K562 (cell line): ENCODE measurements at regions not wholly inside any gene's neighbourhood (a gene's known extent, or its start where the extent isn't known, plus 50 kb on each side); places are given as distances from the start of the nearest gene placed in this dataset.
A peak's percentile ranks its signal among the peaks of the same experiment; 100 is the strongest.

ENCODE experiments used
- CAMTA2 ChIP-seq: fragments of 250-450 bp; sonication (Bioruptor Pico); conservative IDR thresholded peaks from 2 replicates; pipeline ENCODE4 v1.5.1; 2022
- CCNT2 ChIP-seq: IDR thresholded peaks from 2 replicates; pipeline ENCODE4 v1.6.1; 2011; ENCODE audit warnings: borderline replicate concordance, low read depth, mild to moderate bottlenecking, moderate library complexity, mixed read lengths, low read length; ENCODE audit not compliant: insufficient read length; ENCODE audit errors: extremely low read depth
- CEBPG ChIP-seq, 3 experiments: fragments of 200-800 bp in 1 of 3; sonication (Bioruptor generic) in 1 of 3; sonication (generic) in 1 of 3; formaldehyde crosslinking in 1 of 3; IDR thresholded peaks in 2 of 3; conservative IDR thresholded peaks in 1 of 3; 2 replicates each; pipeline versions ENCODE4 v1.6.1 to v1.8.0; 2016 to 2022; ENCODE audit warnings: missing compliant biosample characterization in 2 of 3, missing genetic modification characterization in 2 of 3, mild to moderate bottlenecking in 1 of 3, missing genetic modification reagents in 1 of 3
- CREB1 ChIP-seq, 2 experiments: sonication (generic) in 1 of 2; formaldehyde crosslinking in 1 of 2; IDR thresholded peaks; 2 replicates each; pipeline versions ENCODE4 v1.6.1 to v1.8.0; 2012 to 2022; ENCODE audit warnings: inconsistent platforms in 1 of 2, mild to moderate bottlenecking in 1 of 2, missing genetic modification reagents in 1 of 2, moderate library complexity in 1 of 2
- ELF2 ChIP-seq: fragments of 250-450 bp; sonication (Bioruptor Pico); IDR thresholded peaks from 2 replicates; pipeline ENCODE4 v1.5.0; 2021; ENCODE audit warnings: mild to moderate bottlenecking
- FIP1L1 ChIP-seq: fragments of 200-400 bp; formaldehyde crosslinking; IDR thresholded peaks from 2 replicates; pipeline ENCODE4 v1.6.1; 2018; ENCODE audit warnings: mild to moderate bottlenecking, low read depth, low read length; ENCODE audit not compliant: poor library complexity, severe bottlenecking
- FOSL1 ChIP-seq: fragments of 200-800 bp; sonication (Bioruptor generic); conservative IDR thresholded peaks from 2 replicates; pipeline ENCODE4 v1.6.1; 2016; ENCODE audit warnings: missing genetic modification characterization, missing compliant biosample characterization
- GABPB2 ChIP-seq: fragments of 250-450 bp; sonication (Bioruptor Pico); conservative IDR thresholded peaks from 2 replicates; pipeline ENCODE4 v1.5.1; 2021; ENCODE audit warnings: mild to moderate bottlenecking
- JUND ChIP-seq, 2 experiments: IDR thresholded peaks; 2 replicates in 1 of 2; 3 replicates in 1 of 2; pipeline ENCODE4 v1.6.1; 2011; ENCODE audit warnings: borderline replicate concordance in 2 of 2, low read depth in 2 of 2, low read length in 2 of 2, improper control_type of control experiment in 1 of 2, missing biosample characterization in 1 of 2, missing genetic modification characterization in 1 of 2, missing genetic modification reagents in 1 of 2
- NCOR1 ChIP-seq: fragments of 450-650 bp; IDR thresholded peaks from 2 replicates; pipeline ENCODE4 v1.6.1; 2016; ENCODE audit warnings: mild to moderate bottlenecking, moderate library complexity
- SMAD2 ChIP-seq: fragments of 150-350 bp; IDR thresholded peaks from 2 replicates; pipeline ENCODE4 v1.6.1; 2014; ENCODE audit warnings: low read depth, mild to moderate bottlenecking, low read length
- TOE1 ChIP-seq, 2 experiments: fragments of 450-650 bp in 1 of 2; sonication (generic) in 1 of 2; formaldehyde crosslinking in 1 of 2; IDR thresholded peaks; 2 replicates each; pipeline versions ENCODE4 v1.7.1 to v1.8.0; 2016 to 2022; ENCODE audit warnings: borderline replicate concordance in 2 of 2, mild to moderate bottlenecking in 2 of 2, antibody characterized with exemption in 1 of 2, inconsistent platforms in 1 of 2, low read depth in 1 of 2, missing genetic modification reagents in 1 of 2, moderate library complexity in 1 of 2
- ZNF212 ChIP-seq: fragments of 450-650 bp; formaldehyde crosslinking; IDR thresholded peaks from 2 replicates; pipeline ENCODE4 v1.4.0; 2020; ENCODE audit warnings: mild to moderate bottlenecking
- TF ChIP-seq, protein P1 (sequence below), 2 experiments: fragments of 450-650 bp in 1 of 2; sonication (generic) in 1 of 2; formaldehyde crosslinking in 1 of 2; IDR thresholded peaks in 1 of 2; conservative IDR thresholded peaks in 1 of 2; 2 replicates each; pipeline versions ENCODE4 v1.6.1 to v1.8.1; 2016 to 2023; ENCODE audit warnings: mild to moderate bottlenecking in 2 of 2, moderate library complexity in 2 of 2, inconsistent platforms in 1 of 2, missing genetic modification reagents in 1 of 2
- TF ChIP-seq, protein P2 (sequence below): fragments of 450-650 bp; IDR thresholded peaks from 2 replicates; pipeline ENCODE4 v1.6.1; 2018; ENCODE audit warnings: mild to moderate bottlenecking, low read depth; ENCODE audit not compliant: partially characterized antibody
- TF ChIP-seq, protein P3 (sequence below): sonication (generic); formaldehyde crosslinking; IDR thresholded peaks from 2 replicates; pipeline ENCODE4 v1.8.0; 2022; ENCODE audit warnings: mild to moderate bottlenecking, missing genetic modification reagents
- TF ChIP-seq, protein P4 (sequence below): IDR thresholded peaks from 2 replicates; pipeline ENCODE4 v1.6.1; 2016; ENCODE audit warnings: missing genetic modification characterization, missing compliant biosample characterization
- TF ChIP-seq, protein P5 (sequence below), 3 experiments: fragments of 200-800 bp in 1 of 3; sonication (Bioruptor generic) in 1 of 3; sonication (generic) in 1 of 3; formaldehyde crosslinking in 1 of 3; IDR thresholded peaks; 2 replicates each; pipeline versions ENCODE4 v1.6.1 to v1.8.0; 2016 to 2022; ENCODE audit warnings: mild to moderate bottlenecking in 2 of 3, missing compliant biosample characterization in 2 of 3, missing genetic modification characterization in 2 of 3, missing genetic modification reagents in 1 of 3

DNA sequence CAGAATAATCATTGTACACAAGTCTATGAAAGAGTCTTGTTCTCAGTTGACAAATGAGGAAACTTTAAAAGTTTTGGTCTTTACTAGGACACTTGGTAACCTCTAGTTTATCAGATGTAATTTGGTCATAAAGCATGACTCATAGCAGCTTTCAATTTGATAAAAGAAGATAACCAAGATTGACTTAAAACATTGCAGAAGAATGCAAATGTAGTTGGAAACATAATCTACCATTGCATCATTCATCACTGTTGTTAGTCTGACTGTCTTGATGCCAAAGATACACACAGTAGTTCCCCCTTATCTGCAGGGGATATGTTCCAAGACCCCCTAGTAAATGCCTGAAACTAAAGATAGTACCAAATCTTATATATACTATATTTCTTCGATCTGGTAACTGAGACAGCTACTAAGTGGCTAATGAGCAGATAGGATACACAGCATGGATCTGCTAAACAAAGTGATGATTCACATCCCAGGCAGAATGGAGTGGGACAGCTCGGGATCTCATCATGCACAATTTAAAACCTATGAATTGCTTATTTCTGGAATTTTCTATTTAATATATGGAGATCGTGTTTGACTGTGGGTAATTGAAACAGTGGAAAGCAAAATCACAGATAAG lies 131.4 kb upstream of the CCDC68 start (continued):
- TF ChIP-seq CEBPG (CRISPR knock-in tag; IDR thresholded peaks at IDR 0.05) (no peak), CEBPG (tag; conservative IDR thresholded peaks at IDR 0.05 in 1 of 2, IDR thresholded peaks at IDR 0.05 in 1 of 2) (peak; percentile 13 to 68; a peak in 2 of 4 replicates), FOSL1 (tag) (peak; percentile 69), TOE1 (IDR thresholded peaks at IDR 0.05; ENCODE audit: borderline replicate concordance) (no peak), TOE1 (CRISPR knock-in tag; IDR thresholded peaks at IDR 0.05; ENCODE audit: borderline replicate concordance, low read depth) (no peak), JUND (IDR thresholded peaks at IDR 0.05; ENCODE audit: borderline replicate concordance, low read depth, low read length) (no peak), JUND (tag; IDR thresholded peaks at IDR 0.05; ENCODE audit: borderline replicate concordance, low read depth, low read length) (0 out of 3 replicates have a peak, but pooled peaks have one; percentile 29), ZNF212 (CRISPR knock-in tag) (no peak), ELF2 (CRISPR knock-in tag) (no peak), GABPB2 (CRISPR knock-in tag) (no peak), SMAD2 (no peak), NCOR1 (no peak), CAMTA2 (CRISPR knock-in tag) (no peak), CCNT2 (no peak), CREB1 (IDR thresholded peaks at IDR 0.05) (no peak), CREB1 (CRISPR knock-in tag; IDR thresholded peaks at IDR 0.05) (no peak), FIP1L1 (no peak)
- TF ChIP-seq, protein P1, sequence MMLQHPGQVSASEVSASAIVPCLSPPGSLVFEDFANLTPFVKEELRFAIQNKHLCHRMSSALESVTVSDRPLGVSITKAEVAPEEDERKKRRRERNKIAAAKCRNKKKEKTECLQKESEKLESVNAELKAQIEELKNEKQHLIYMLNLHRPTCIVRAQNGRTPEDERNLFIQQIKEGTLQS (IDR thresholded peaks at IDR 0.05), result peak; percentile 37; the same call in 1 of the 2 replicates
- TF ChIP-seq, protein P1 (CRISPR knock-in tag; conservative IDR thresholded peaks at IDR 0.05), result no peak
- TF ChIP-seq, protein P2, sequence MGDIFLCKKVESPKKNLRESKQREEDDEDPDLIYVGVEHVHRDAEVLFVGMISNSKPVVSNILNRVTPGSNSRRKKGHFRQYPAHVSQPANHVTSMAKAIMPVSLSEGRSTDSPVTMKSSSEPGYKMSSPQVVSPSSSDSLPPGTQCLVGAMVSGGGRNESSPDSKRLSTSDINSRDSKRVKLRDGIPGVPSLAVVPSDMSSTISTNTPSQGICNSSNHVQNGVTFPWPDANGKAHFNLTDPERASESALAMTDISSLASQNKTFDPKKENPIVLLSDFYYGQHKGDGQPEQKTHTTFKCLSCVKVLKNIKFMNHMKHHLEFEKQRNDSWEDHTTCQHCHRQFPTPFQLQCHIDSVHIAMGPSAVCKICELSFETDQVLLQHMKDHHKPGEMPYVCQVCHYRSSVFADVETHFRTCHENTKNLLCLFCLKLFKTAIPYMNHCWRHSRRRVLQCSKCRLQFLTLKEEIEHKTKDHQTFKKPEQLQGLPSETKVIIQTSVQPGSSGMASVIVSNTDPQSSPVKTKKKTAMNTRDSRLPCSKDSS, result no peak
- TF ChIP-seq, protein P3, sequence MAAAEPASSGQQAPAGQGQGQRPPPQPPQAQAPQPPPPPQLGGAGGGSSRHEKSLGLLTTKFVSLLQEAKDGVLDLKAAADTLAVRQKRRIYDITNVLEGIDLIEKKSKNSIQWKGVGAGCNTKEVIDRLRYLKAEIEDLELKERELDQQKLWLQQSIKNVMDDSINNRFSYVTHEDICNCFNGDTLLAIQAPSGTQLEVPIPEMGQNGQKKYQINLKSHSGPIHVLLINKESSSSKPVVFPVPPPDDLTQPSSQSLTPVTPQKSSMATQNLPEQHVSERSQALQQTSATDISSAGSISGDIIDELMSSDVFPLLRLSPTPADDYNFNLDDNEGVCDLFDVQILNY, result no peak
- TF ChIP-seq, protein P4, sequence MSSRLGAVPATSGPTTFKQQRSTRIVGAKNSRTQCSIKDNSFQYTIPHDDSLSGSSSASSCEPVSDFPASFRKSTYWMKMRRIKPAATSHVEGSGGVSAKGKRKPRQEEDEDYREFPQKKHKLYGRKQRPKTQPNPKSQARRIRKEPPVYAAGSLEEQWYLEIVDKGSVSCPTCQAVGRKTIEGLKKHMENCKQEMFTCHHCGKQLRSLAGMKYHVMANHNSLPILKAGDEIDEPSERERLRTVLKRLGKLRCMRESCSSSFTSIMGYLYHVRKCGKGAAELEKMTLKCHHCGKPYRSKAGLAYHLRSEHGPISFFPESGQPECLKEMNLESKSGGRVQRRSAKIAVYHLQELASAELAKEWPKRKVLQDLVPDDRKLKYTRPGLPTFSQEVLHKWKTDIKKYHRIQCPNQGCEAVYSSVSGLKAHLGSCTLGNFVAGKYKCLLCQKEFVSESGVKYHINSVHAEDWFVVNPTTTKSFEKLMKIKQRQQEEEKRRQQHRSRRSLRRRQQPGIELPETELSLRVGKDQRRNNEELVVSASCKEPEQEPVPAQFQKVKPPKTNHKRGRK (tag), result no peak
- TF ChIP-seq, protein P5, sequence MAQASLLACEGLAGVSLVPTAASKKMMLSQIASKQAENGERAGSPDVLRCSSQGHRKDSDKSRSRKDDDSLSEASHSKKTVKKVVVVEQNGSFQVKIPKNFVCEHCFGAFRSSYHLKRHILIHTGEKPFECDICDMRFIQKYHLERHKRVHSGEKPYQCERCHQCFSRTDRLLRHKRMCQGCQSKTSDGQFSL (CRISPR knock-in tag; IDR thresholded peaks at IDR 0.05), result no peak
- TF ChIP-seq, protein P5 (tag; IDR thresholded peaks at IDR 0.05), result no peak
